Panc1 (cell line): ENCODE measurements at regions not wholly inside any gene's neighbourhood (a gene's known extent, or its start where the extent isn't known, plus 50 kb on each side); places are given as distances from the start of the nearest gene placed in this dataset.

Experiments used
- CTCF ChIP-seq: fragments of 450-650 bp; IDR thresholded peaks from 2 replicates; pipeline ENCODE4 v1.5.1; 2017; ENCODE audit warnings: mild to moderate bottlenecking
- POLR2AphosphoS5 ChIP-seq: IDR thresholded peaks from 2 replicates; pipeline ENCODE4 v1.6.1; 2012; ENCODE audit warnings: mild to moderate bottlenecking, low read depth, low read length, moderate library complexity
- TF ChIP-seq, protein P1 (sequence below), 2 experiments: IDR thresholded peaks; 2 replicates each; pipeline ENCODE4 v1.6.1; 2011 to 2012; ENCODE audit warnings: low read depth in 2 of 2, control low read depth in 1 of 2, low read length in 1 of 2, mild to moderate bottlenecking in 1 of 2, moderate library complexity in 1 of 2; ENCODE audit not compliant: insufficient read depth in 1 of 2

- TF ChIP-seq CTCF: no peak
- TF ChIP-seq POLR2AphosphoS5: no peak
- TF ChIP-seq, protein P1, sequence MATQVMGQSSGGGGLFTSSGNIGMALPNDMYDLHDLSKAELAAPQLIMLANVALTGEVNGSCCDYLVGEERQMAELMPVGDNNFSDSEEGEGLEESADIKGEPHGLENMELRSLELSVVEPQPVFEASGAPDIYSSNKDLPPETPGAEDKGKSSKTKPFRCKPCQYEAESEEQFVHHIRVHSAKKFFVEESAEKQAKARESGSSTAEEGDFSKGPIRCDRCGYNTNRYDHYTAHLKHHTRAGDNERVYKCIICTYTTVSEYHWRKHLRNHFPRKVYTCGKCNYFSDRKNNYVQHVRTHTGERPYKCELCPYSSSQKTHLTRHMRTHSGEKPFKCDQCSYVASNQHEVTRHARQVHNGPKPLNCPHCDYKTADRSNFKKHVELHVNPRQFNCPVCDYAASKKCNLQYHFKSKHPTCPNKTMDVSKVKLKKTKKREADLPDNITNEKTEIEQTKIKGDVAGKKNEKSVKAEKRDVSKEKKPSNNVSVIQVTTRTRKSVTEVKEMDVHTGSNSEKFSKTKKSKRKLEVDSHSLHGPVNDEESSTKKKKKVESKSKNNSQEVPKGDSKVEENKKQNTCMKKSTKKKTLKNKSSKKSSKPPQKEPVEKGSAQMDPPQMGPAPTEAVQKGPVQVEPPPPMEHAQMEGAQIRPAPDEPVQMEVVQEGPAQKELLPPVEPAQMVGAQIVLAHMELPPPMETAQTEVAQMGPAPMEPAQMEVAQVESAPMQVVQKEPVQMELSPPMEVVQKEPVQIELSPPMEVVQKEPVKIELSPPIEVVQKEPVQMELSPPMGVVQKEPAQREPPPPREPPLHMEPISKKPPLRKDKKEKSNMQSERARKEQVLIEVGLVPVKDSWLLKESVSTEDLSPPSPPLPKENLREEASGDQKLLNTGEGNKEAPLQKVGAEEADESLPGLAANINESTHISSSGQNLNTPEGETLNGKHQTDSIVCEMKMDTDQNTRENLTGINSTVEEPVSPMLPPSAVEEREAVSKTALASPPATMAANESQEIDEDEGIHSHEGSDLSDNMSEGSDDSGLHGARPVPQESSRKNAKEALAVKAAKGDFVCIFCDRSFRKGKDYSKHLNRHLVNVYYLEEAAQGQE (IDR thresholded peaks at IDR 0.05; ENCODE audit: insufficient read depth in 1 of 2, low read depth in 2 of 2, low read length in 1 of 2): no peak
Measured at GRCh38 chr7:131961054-131961680, 404.7 kb upstream of the PODXL start.
